Liver (tissue), 8 donors: ENCODE measurements at regions not wholly inside any gene's neighbourhood (a gene's known extent, or its start where the extent isn't known, plus 50 kb on each side); places are given as distances from the start of the nearest gene placed in this dataset.

Experiments
- DNase-seq: peaks from one replicate; pipeline ENCODE4 v3.0.0-alpha.2; 2017; ENCODE audit warnings: low spot score
- H3K27ac ChIP-seq, 2 donors: one replicate each; pipeline ENCODE4 v1.7.0; 2013; ENCODE audit warnings: inconsistent platforms in 2 of 2, low read length in 2 of 2, control low read depth in 1 of 2, low read depth in 1 of 2, mild to moderate bottlenecking in 1 of 2
- H3K27me3 ChIP-seq, 4 donors: one replicate each; pipeline versions ENCODE4 v1.6.1 to v1.7.0; 2013; ENCODE audit warnings: low read length in 3 of 4, inconsistent platforms in 1 of 4, mild to moderate bottlenecking in 1 of 4, moderate library complexity in 1 of 4; ENCODE audit not compliant: control insufficient read depth in 4 of 4, insufficient read depth in 4 of 4
- H3K36me3 ChIP-seq, 4 donors: one replicate each; pipeline versions ENCODE4 v1.6.1 to v1.7.0; 2013; ENCODE audit warnings: low read length in 3 of 4, mild to moderate bottlenecking in 3 of 4, low read depth in 1 of 4, moderate library complexity in 1 of 4; ENCODE audit not compliant: control insufficient read depth in 4 of 4, insufficient read depth in 3 of 4
- H3K4me1 ChIP-seq, 4 donors: one replicate each; pipeline versions ENCODE4 v1.6.1 to v1.7.0; 2013; ENCODE audit warnings: low read length in 3 of 4, mild to moderate bottlenecking in 3 of 4, moderate library complexity in 1 of 4; ENCODE audit not compliant: control insufficient read depth in 4 of 4, insufficient read depth in 4 of 4
- H3K4me3 ChIP-seq, 3 donors: one replicate each; pipeline versions ENCODE4 v1.6.1 to v1.7.0; 2013; ENCODE audit warnings: low read length in 3 of 3, control low read depth in 1 of 3, low read depth in 1 of 3, mild to moderate bottlenecking in 1 of 3
- H3K9ac ChIP-seq, 2 donors: one replicate each; pipeline ENCODE4 v1.7.0; 2013; ENCODE audit warnings: low read length in 2 of 2, mild to moderate bottlenecking in 2 of 2, moderate library complexity in 2 of 2, control low read depth in 1 of 2, low read depth in 1 of 2
- H3K9me3 ChIP-seq, 4 donors: one replicate each; pipeline versions ENCODE4 v1.6.1 to v1.7.0; 2013; ENCODE audit warnings: low read length in 3 of 4; ENCODE audit not compliant: control insufficient read depth in 4 of 4
- ATF3 ChIP-seq: IDR thresholded peaks from 2 replicates; pipeline ENCODE4 v1.6.1; 2016; ENCODE audit warnings: antibody characterized with exemption
- CTCF ChIP-seq: fragments of 150-350 bp; IDR thresholded peaks from 2 replicates; pipeline ENCODE4 v1.5.1; 2017; ENCODE audit warnings: improper control_type of control experiment, low read depth, low read length; ENCODE audit not compliant: missing input control
- EGR1 ChIP-seq, 2 donors: IDR thresholded peaks; 2 replicates each; pipeline ENCODE4 v1.6.1; 2016 to 2018; ENCODE audit warnings: antibody characterized with exemption in 2 of 2, low read depth in 2 of 2
- FOXA1 ChIP-seq: IDR thresholded peaks from 2 replicates; pipeline ENCODE4 v1.6.1; 2016; ENCODE audit warnings: antibody characterized with exemption
- FOXA2 ChIP-seq: IDR thresholded peaks from 2 replicates; pipeline ENCODE4 v1.6.1; 2016; ENCODE audit warnings: antibody characterized with exemption
- GABPA ChIP-seq, 2 donors: IDR thresholded peaks in 1 of 2; conservative IDR thresholded peaks in 1 of 2; 2 replicates each; pipeline ENCODE4 v1.6.1; 2016; ENCODE audit warnings: antibody characterized with exemption in 2 of 2, mild to moderate bottlenecking in 1 of 2, moderate library complexity in 1 of 2
- RAD21 ChIP-seq, 2 donors: IDR thresholded peaks; 2 replicates each; pipeline ENCODE4 v1.6.1; 2016; ENCODE audit warnings: antibody characterized with exemption in 2 of 2, mild to moderate bottlenecking in 2 of 2
- REST ChIP-seq: IDR thresholded peaks from 2 replicates; pipeline ENCODE4 v1.6.1; 2016; ENCODE audit warnings: antibody characterized with exemption, mild to moderate bottlenecking
- RXRA ChIP-seq, 2 donors: IDR thresholded peaks; 2 replicates each; pipeline ENCODE4 v1.6.1; 2017 to 2018; ENCODE audit warnings: antibody characterized with exemption in 2 of 2, mild to moderate bottlenecking in 1 of 2
- SP1 ChIP-seq: IDR thresholded peaks from 2 replicates; pipeline ENCODE4 v1.6.1; 2018; ENCODE audit warnings: antibody characterized with exemption, mild to moderate bottlenecking
- TAF1 ChIP-seq: conservative IDR thresholded peaks from 2 replicates; pipeline ENCODE4 v1.6.1; 2016; ENCODE audit warnings: antibody characterized with exemption, mild to moderate bottlenecking
- YY1 ChIP-seq: IDR thresholded peaks from 2 replicates; pipeline ENCODE4 v1.6.1; 2016; ENCODE audit warnings: antibody characterized with exemption, mild to moderate bottlenecking
- ZBTB33 ChIP-seq: IDR thresholded peaks from 2 replicates; pipeline ENCODE4 v1.6.1; 2016; ENCODE audit warnings: antibody characterized with exemption
- WGBS: extraction: QIAGEN DNeasy Blood & Tissue Kit; methylation state at CpG from one replicate; pipeline ENCODE4 v1.1.7; 2013; 5-methylcytosine and 5-hydroxymethylcytosine counted together
- donor health status: healthy.
- donor health status: healthy.
- donor health status: healthy.
- donor health status: healthy.
- donor health status: healthy.

- TF ChIP-seq REST (no peak), RAD21 (IDR thresholded peaks at IDR 0.05) (no peak), CTCF (no peak), SP1 (no peak), EGR1 (IDR thresholded peaks at IDR 0.05; ENCODE audit: low read depth in 2 of 2) (no peak)
- Histone ChIP-seq H3K4me3 (no peak overlapping the region), H3K36me3 (no peaks in the 10 kb centered on the region), H3K27ac (no peak overlapping the region), H3K27me3 (no peaks in the 10 kb centered on the region), H3K9ac (no peak overlapping the region), H3K9me3 (no peaks in the 10 kb centered on the region), H3K4me1 (peaks cover 0 to 8% (median 0%) of the 10 kb centered on the region in 4 donors)
- DNase-seq, result no peak
- 86% methylated on average over 3 of the region's 3 CpGs for WGBS
Measured at GRCh38 chr18:34399892-34400291, 175.2 kb upstream of the NOL4 start.

GRCh38 chr18:34400834-34401233 is 176.1 kb upstream of the NOL4 start:
- Histone ChIP-seq H3K4me3 (no peak overlapping the region), H3K27me3 (no peaks in the 10 kb centered on the region), H3K9ac (no peak overlapping the region), H3K36me3 (no peaks in the 10 kb centered on the region), H3K4me1 (peaks cover 0 to 8% (median 0%) of the 10 kb centered on the region in 4 donors), H3K27ac (no peak overlapping the region), H3K9me3 (no peaks in the 10 kb centered on the region)
- WGBS, result 80% methylated on average over 1 of the region's 1 CpG
- DNase-seq, result no peak
- TF ChIP-seq TAF1 (no peak), RAD21 (IDR thresholded peaks at IDR 0.05) (no peak), YY1 (no peak), REST (no peak), GABPA (IDR thresholded peaks at IDR 0.05 in 1 of 2, conservative IDR thresholded peaks at IDR 0.05 in 1 of 2) (no peak), ZBTB33 (no peak), RXRA (IDR thresholded peaks at IDR 0.05) (no peak), FOXA2 (no peak), FOXA1 (no peak), ATF3 (no peak)
